Left kidney (tissue), 1 donor: ENCODE measurements at regions not wholly inside any gene's neighbourhood (a gene's known extent, or its start where the extent isn't known, plus 50 kb on each side); places are given as distances from the start of the nearest gene placed in this dataset.
A peak's percentile ranks its signal among the peaks of the same experiment; 100 is the strongest.

Experiments
- DNase-seq: peaks from one replicate; pipeline ENCODE4 v3.0.0-alpha.2; 2013

GRCh38 chr12:75834591-75834990 lies 197.0 kb downstream of the PHLDA1 start:
- no peak for DNase-seq

GRCh38 chr12:75833268-75833667 lies 198.3 kb downstream of the PHLDA1 start:
- DNase-seq, result no peak

GRCh38 chr12:75831402-75831801 lies 200.2 kb downstream of the PHLDA1 start:
- DNase-seq, result no peak

- DNase-seq, result no peak
Measured at GRCh38 chr12:75827061-75827460, 204.5 kb downstream of the PHLDA1 start.

GRCh38 chr12:75825686-75826085 lies 205.9 kb downstream of the PHLDA1 start:
- DNase-seq, result no peak

GRCh38 chr12:75823475-75823874 lies 208.1 kb downstream of the PHLDA1 start:
- DNase-seq, result no peak

- no peak for DNase-seq
Measured at GRCh38 chr12:75822416-75822815, 209.2 kb downstream of the PHLDA1 start.

- DNase-seq, result no peak
Measured at GRCh38 chr12:75820848-75821578, 210.6 kb downstream of the PHLDA1 start.

GRCh38 chr12:75820071-75820470 lies 211.5 kb downstream of the PHLDA1 start:
- DNase-seq, result no peak

- no peak for DNase-seq
Measured at GRCh38 chr12:75819512-75819911, 212.1 kb downstream of the PHLDA1 start.

- DNase-seq, result no peak
Measured at GRCh38 chr12:75818863-75819262, 212.7 kb downstream of the PHLDA1 start.

GRCh38 chr12:75816897-75817296 lies 214.7 kb downstream of the PHLDA1 start:
- DNase-seq, result no peak

- DNase-seq, result no peak
Measured at GRCh38 chr12:75815756-75816155, 215.8 kb downstream of the PHLDA1 start.

- DNase-seq, result peak; percentile 74
Measured at GRCh38 chr12:75814851-75815754, 216.5 kb downstream of the PHLDA1 start.

GRCh38 chr12:75813072-75813471 lies 218.5 kb downstream of the PHLDA1 start:
- DNase-seq, result no peak

GRCh38 chr12:75812271-75813018 lies 219.1 kb downstream of the PHLDA1 start:
- DNase-seq, result no peak

- no peak for DNase-seq
Measured at GRCh38 chr12:75809746-75810145, 221.8 kb downstream of the PHLDA1 start.

GRCh38 chr12:75807494-75807893 lies 224.1 kb downstream of the PHLDA1 start:
- no peak for DNase-seq

GRCh38 chr12:75805905-75806304 lies 225.7 kb downstream of the PHLDA1 start:
- no peak for DNase-seq

GRCh38 chr12:75805320-75805719 lies 226.3 kb downstream of the PHLDA1 start:
- DNase-seq, result no peak

- DNase-seq, result no peak
Measured at GRCh38 chr12:75798136-75798926, 233.2 kb downstream of the PHLDA1 start.

GRCh38 chr12:75795125-75795524 lies 236.5 kb downstream of the PHLDA1 start:
- no peak for DNase-seq
